Immature natural killer cell (primary cell): ENCODE measurements at regions not wholly inside any gene's neighbourhood (a gene's known extent, or its start where the extent isn't known, plus 50 kb on each side); places are given as distances from the start of the nearest gene placed in this dataset.

Experiments used
- DNase-seq, 3 donors: peaks; one replicate each; pipeline ENCODE4 v3.0.0; 2022; ENCODE audit warnings: mixed read lengths in 1 of 3
- H3K27ac Mint-ChIP-seq, 6 donors: one replicate each; pipeline ENCODE4 v1.8.0; 2020; ENCODE audit warnings: mixed read lengths in 6 of 6, mild to moderate bottlenecking in 5 of 6, inconsistent platforms in 4 of 6, moderate library complexity in 3 of 6
- H3K27me3 Mint-ChIP-seq, 3 donors: one replicate each; pipeline ENCODE4 v1.8.0; 2020 to 2021; ENCODE audit warnings: low read depth in 3 of 3, mild to moderate bottlenecking in 3 of 3, mixed read lengths in 3 of 3, moderate library complexity in 3 of 3, inconsistent platforms in 1 of 3
- H3K36me3 Mint-ChIP-seq, 3 donors: one replicate each; pipeline ENCODE4 v1.8.0; 2020; ENCODE audit warnings: mixed read lengths in 3 of 3, inconsistent platforms in 2 of 3, mild to moderate bottlenecking in 2 of 3
- H3K4me1 Mint-ChIP-seq, 2 donors: one replicate each; pipeline ENCODE4 v1.8.0; 2020; ENCODE audit warnings: inconsistent platforms in 2 of 2, mild to moderate bottlenecking in 2 of 2, mixed read lengths in 2 of 2, moderate library complexity in 1 of 2
- H3K4me3 Mint-ChIP-seq, 5 donors: one replicate each; pipeline ENCODE4 v1.8.0; 2020; ENCODE audit warnings: mild to moderate bottlenecking in 5 of 5, mixed read lengths in 5 of 5, inconsistent platforms in 3 of 5, moderate library complexity in 3 of 5
- H3K9me3 Mint-ChIP-seq, 6 donors: one replicate each; pipeline ENCODE4 v1.8.0; 2020; ENCODE audit warnings: mild to moderate bottlenecking in 6 of 6, mixed read lengths in 6 of 6, inconsistent platforms in 4 of 6, moderate library complexity in 3 of 6

DNA sequence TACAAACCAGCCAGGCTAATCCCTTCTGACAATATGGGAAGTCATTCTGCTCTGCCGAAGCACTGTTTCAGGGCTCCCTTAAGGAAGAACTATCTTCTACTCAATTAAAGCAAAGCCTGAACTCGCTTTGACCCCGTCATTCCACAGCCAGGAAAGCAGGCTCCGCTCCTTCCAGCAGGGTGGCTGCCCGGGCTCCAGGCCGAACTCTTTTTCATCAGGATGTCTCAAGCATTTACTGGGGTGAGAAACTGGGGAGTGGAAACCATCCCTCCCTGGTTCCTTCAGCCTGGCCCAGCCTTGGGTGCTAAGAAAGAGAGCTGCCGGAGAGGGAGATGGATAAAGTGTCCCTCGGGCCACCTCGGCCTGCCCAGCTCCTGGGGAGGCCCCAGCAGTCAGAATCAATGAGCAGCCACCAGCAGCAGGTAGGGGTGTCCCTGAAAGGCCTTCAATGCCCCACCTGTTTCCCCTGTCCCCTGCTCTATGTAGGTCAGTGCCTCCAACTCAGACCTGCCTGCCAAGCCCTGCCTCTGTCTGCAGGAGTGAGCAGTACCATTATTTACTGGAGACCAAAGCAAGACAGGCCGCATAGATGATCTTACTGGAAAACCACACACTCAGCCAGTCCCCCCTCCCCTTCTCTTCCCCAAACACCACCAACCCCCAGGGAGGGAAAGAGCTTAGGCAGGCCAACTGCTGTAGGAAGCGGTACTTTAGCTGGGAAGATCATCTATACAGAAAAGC, 225.6 kb upstream of the TLE3 start:
- H3K36me3 Mint-ChIP-seq = no peaks in the 10 kb centered on the region
- H3K4me1 Mint-ChIP-seq = no peaks in the 10 kb centered on the region
- H3K27me3 Mint-ChIP-seq = peaks cover 8 to 26% (median 11%) of the 10 kb centered on the region in 3 donors
- H3K4me3 Mint-ChIP-seq = no peak overlapping the region
- no peak overlapping the region for H3K27ac Mint-ChIP-seq
- no peak for DNase-seq
- peaks cover 0 to 2% (median 0%) of the 10 kb centered on the region in 6 donors for H3K9me3 Mint-ChIP-seq

DNA sequence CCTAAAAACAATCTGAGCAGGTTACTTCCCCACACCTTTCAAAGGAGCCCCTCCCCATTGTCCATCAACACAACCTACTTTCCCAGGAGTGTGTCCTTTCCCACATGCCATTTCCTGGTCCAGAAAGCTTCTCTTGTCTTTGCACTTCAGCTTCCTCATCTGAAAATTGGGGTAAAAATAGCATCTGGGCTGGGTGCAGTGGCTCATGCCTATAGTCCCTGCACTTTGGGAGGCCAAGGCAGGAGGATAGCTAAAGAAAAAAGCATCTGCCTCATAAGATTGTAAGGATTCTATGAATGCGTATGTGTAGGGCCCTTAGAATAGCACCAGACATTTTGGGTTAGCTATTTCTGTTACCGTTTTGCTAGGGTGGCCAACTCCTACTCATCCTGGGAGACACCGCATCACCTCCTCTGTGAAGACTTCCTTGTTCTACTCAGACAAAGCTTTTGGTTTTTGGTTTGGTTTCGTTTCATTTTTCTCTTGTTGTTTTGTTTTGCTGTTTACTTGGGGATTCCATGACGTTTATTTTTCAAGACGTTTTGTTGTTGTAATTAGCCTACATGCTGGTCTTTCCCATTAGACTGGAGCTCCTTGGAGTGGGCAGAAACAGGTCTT, 224.4 kb upstream of the TLE3 start:
- H3K27ac Mint-ChIP-seq = no peak overlapping the region
- DNase-seq = no peak
- H3K27me3 Mint-ChIP-seq = peaks cover 8 to 27% (median 15%) of the 10 kb centered on the region in 3 donors
- no peaks in the 10 kb centered on the region for H3K4me1 Mint-ChIP-seq
- no peaks in the 10 kb centered on the region for H3K36me3 Mint-ChIP-seq
- peaks cover 0 to 2% (median 0%) of the 10 kb centered on the region in 6 donors for H3K9me3 Mint-ChIP-seq
- no peak overlapping the region for H3K4me3 Mint-ChIP-seq

DNA sequence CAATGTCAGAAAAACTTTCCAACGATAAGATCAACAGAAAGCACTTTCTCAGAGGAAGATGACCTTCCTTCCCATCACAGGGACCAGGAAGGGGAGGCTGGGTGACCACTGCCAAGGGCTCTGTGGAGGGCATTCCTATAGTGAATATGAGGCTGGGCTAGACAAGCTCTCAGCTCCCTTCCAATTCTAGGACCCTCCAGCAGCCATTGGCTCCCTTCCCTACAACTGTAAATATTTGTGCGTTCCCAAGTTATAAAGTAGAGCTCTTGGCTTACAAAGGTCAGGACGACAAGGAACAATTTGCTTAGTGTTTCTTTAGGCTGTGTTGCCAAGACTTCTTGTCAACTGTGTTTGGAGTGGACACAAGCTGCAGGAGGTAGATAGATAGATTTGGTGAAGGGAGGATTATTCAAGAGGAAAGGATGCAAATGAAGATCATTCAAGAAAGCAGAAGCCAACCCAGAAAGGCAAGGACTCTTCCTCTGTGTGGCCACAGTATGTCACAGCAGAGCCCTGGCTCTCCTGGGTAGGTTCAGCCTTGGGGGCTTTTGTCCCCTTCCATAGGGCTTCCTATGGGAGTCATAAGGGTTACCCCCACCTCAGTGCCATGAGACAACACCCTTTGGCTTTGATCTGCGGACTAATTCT, 223.6 kb upstream of the TLE3 start:
- H3K27me3 Mint-ChIP-seq = peaks cover 12 to 24% (median 14%) of the 10 kb centered on the region in 3 donors
- H3K27ac Mint-ChIP-seq = no peak overlapping the region
- H3K9me3 Mint-ChIP-seq = peaks cover 0 to 2% (median 0%) of the 10 kb centered on the region in 6 donors
- H3K36me3 Mint-ChIP-seq = no peaks in the 10 kb centered on the region
- H3K4me1 Mint-ChIP-seq = no peaks in the 10 kb centered on the region
- no peak for DNase-seq
- no peak overlapping the region for H3K4me3 Mint-ChIP-seq

DNA sequence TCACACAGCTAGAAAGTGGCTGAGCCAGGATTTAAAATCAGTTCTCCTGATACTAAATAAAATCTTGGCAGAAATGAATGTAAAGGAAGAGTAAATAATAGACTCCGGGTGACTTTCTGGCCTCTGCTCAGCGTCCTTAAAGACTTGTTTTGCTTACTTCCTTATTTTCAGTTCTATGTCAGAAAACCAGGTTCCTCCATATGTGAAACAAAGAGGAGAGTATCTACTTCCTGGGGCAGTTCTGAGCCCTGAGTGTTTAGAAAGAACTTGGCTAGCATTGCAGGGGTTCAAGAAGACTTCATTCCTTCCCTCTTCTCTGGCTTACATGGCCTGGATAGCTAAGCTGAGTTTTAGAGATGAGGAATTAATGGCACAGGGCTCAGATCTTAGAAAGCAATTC, 222.8 kb upstream of the TLE3 start:
- Mint-ChIP-seq H3K9me3 (peaks cover 0 to 2% (median 0%) of the 10 kb centered on the region in 6 donors), H3K4me1 (no peaks in the 10 kb centered on the region), H3K27me3 (peaks cover 14 to 19% (median 18%) of the 10 kb centered on the region in 3 donors), H3K36me3 (no peaks in the 10 kb centered on the region), H3K4me3 (no peak overlapping the region), H3K27ac (no peak overlapping the region)
- DNase-seq = no peak

DNA sequence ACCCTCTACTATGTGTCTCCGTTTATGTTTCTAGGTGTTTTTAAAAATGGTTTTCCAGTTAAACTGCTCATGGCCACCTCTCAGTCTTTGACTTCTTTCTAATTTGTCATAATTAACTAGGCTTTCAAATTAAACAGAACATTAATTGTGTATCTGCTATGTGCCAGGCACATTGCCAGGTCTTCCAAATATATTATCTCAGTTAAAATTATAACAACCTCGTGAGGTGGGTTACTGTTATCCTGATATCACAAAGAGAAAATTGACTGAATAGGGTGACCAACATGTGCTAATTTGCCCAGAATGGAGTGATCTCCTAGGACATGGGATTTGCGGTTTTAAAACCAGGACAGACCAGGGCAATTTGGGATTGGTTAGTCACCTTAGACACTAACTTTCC, 222.4 kb upstream of the TLE3 start:
- Mint-ChIP-seq H3K9me3 (peaks cover 0 to 2% (median 0%) of the 10 kb centered on the region in 6 donors), H3K4me1 (no peaks in the 10 kb centered on the region), H3K27ac (no peak overlapping the region), H3K27me3 (peaks cover 14 to 19% (median 16%) of the 10 kb centered on the region in 3 donors), H3K4me3 (no peak overlapping the region), H3K36me3 (no peaks in the 10 kb centered on the region)
- DNase-seq = no peak

DNA sequence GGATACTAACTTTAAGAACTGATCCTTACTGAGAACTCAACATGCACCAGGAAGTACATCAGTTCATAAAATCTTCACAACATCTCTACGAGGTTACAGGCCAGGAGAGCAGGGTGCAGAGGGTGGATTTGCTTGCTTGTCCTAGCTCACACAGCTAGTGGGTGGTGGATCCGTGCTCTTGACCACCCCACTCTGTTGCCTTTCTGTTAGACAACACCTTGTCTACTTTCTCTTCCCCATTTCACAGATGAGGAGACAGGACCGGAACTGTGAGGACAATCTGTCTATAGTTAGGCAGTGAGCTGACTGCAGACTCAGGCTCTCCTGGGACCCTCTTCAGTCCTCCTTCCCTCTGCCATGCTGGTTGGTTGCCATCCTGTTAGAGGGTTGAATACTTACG, 221.7 kb upstream of the TLE3 start:
- no peak overlapping the region for H3K27ac Mint-ChIP-seq
- peaks cover 14 to 19% (median 14%) of the 10 kb centered on the region in 3 donors for H3K27me3 Mint-ChIP-seq
- no peaks in the 10 kb centered on the region for H3K4me1 Mint-ChIP-seq
- H3K36me3 Mint-ChIP-seq = no peaks in the 10 kb centered on the region
- DNase-seq = no peak
- H3K4me3 Mint-ChIP-seq = no peak overlapping the region
- peaks cover 0 to 2% (median 0%) of the 10 kb centered on the region in 6 donors for H3K9me3 Mint-ChIP-seq

DNA sequence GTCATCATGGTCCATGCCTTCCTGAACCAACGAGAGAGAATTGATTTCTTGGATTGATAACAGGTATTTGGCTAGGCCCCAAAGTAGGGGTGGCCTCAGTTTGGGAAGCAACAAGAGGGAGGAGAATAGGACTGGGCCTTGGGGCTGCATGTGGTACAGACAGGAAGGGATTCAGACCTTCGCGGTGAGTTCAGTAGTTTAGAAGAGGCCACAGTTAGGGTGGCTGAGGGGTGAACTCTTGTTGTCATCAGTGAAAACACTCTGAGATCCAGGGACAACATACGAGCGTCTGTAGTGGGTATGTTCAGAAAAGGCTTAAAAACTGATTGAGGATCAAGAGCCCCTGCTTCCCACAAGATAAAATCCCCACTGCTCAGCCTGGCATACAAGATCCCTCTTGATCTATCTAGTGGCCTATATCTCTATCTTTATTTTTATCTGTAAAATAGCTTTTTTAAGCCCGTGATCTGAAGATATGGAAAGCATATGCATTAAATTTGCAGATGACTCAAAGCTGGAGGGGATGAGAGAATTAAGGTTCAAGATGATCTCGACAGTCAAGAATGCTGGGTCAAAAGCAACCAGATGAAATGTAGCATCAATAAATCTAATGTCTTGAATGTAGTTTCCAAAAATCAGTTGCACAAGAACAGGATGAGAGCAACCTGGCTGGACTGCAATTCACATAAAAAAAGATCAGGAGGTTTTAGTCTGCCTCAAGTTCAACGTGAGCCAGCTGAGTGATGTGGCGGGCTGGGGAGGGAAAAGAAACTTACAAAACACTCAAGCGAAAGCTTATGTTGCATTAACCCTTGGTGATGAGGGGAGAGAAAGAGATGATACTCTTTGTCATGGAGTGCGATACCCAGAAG, 221.1 kb upstream of the TLE3 start:
- Mint-ChIP-seq H3K27ac (no peak overlapping the region), H3K27me3 (peaks cover 11 to 19% (median 14%) of the 10 kb centered on the region in 3 donors), H3K9me3 (peaks cover 0 to 2% (median 0%) of the 10 kb centered on the region in 6 donors), H3K4me3 (no peak overlapping the region), H3K4me1 (no peaks in the 10 kb centered on the region), H3K36me3 (no peaks in the 10 kb centered on the region)
- no peak for DNase-seq

DNA sequence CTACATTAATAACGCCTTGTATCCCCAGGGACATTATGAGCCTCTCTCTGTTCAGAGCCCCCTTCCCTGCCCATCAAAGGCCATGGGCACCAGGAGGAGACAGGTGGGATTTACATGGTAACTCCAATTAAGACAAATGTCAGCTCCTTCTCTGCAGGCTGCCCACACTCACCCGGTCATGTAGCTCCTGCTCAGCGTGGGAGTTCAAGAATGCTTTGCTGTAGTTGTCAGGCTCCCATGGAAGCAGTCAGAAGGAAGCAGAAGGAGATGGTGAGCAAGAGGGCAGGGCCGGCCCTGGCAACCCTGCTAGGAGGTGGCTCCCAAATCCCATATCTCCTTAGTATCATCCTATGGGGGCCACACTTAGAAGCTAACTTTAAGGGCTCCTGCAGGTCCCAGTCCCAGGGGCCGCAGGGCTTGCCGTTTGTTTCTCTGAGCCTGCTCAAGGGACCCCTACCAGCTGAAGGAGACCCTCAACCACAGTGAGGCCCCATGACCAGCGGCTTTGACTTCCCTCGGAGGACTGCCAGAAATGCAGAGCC, 218.4 kb upstream of the TLE3 start:
- Mint-ChIP-seq H3K36me3 (no peaks in the 10 kb centered on the region), H3K4me3 (no peak overlapping the region), H3K4me1 (no peaks in the 10 kb centered on the region), H3K9me3 (no peaks in the 10 kb centered on the region), H3K27me3 (peaks cover 8 to 19% (median 10%) of the 10 kb centered on the region in 3 donors), H3K27ac (no peak overlapping the region)
- DNase-seq = no peak

DNA sequence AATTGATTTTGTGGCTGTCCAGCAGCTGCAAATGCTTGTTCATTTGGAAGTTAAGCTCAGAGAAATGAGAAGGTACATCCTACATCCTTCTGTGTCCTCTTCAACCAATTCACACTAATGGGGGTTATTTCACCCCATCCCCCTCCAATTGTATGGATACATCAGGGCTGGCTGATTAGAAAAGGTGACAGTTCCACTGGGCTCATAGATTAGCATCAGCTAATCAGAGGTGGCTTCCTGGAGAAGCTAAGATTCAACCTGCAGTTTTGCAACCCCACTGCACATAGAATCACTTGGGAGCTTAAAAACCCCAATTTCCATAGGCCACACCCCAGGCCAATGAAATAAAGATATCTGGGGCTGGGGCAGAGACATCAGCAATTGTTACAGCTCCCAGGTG, 217.7 kb upstream of the TLE3 start:
- no peak for DNase-seq
- Mint-ChIP-seq H3K4me1 (no peaks in the 10 kb centered on the region), H3K27ac (no peak overlapping the region), H3K27me3 (peaks cover 6 to 19% (median 14%) of the 10 kb centered on the region in 3 donors), H3K36me3 (no peaks in the 10 kb centered on the region), H3K9me3 (no peaks in the 10 kb centered on the region), H3K4me3 (no peak overlapping the region)

DNA sequence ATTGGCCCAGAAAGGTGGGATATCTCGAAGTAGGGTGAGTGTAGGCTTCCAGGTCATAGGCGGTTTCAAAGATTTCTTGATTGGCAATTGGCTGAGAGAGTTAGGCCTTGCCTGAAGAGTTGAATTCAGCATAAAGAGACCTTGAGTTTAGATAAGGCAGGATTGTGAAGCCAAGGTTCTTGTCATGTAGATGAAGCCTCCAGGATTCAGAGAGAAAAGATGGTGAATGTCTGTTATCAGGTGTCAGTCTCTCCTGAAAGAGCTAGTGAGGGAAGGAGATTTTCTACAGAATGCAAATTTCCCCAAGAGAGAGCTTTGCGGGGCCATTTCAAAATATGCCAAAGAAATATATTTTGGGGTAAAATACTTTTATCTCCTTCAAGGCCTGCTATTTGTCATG, 217.0 kb upstream of the TLE3 start:
- no peak for DNase-seq
- Mint-ChIP-seq H3K9me3 (no peaks in the 10 kb centered on the region), H3K4me1 (peaks cover 3% of the 10 kb centered on the region in 2 donors), H3K4me3 (no peak overlapping the region), H3K36me3 (no peaks in the 10 kb centered on the region), H3K27ac (no peak overlapping the region), H3K27me3 (peaks cover 6 to 19% (median 17%) of the 10 kb centered on the region in 3 donors)

DNA sequence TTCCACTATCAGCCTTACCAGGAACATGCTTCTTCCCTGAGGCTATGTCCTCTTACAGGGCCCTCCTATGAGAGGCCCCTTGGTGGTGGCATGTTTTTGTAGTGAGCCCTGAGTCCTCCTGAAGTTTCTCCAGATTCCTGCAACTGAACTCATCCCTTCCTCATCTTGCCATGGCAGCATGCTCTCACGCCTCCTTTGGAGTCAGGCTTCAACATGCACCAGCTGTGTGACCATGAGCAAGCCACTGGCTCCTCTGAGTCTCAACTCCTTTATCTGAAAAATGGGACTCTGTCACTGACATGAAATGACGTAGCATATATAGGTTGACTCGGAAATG, 216.3 kb upstream of the TLE3 start:
- H3K36me3 Mint-ChIP-seq = no peaks in the 10 kb centered on the region
- H3K27me3 Mint-ChIP-seq = peaks cover 6 to 21% (median 16%) of the 10 kb centered on the region in 3 donors
- no peak overlapping the region for H3K4me3 Mint-ChIP-seq
- H3K4me1 Mint-ChIP-seq = peaks cover 3 to 10% of the 10 kb centered on the region in 2 donors
- no peaks in the 10 kb centered on the region for H3K9me3 Mint-ChIP-seq
- no peak for DNase-seq
- H3K27ac Mint-ChIP-seq = no peak overlapping the region

DNA sequence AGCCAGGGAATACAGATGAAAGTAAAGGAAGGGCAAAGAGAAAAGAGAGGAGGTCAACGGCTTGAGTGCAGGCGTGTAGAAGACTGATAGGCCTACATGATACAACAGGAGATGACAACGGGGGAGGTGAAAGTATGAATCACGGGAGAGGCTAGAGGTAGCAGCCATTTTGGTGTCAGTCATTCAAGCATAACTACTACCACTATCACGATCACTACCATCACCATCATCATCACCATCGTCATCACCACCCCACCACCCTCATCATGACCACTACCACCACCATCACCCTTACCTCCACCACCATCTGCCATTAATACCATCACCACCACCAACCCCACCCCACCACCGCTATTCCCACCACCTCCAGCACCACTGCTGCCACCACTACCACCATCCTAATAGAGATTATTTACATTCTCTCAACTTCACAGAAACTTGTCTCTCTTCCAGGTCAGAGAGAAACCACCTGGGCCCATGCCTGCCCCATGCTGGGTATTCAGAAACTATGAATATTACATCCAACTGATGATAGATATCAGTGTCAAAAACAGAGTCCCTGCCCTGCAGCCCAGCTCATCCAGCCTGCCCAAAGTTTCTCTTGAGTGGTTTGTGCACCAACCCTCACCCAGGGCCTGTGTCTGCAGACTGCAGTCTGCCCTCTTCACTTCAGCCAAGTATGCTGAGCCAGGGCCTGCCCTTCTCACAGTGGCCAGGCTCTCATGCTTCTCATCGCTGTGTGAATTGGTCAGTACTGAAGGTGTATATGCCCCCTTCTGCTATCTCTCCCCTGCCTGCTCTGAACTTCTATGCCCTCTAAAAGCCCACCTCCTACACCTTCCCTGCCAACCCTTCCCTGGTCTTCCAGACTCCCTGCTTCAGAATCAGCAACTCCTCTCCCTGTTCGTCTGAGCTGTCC, 215.6 kb upstream of the TLE3 start:
- Mint-ChIP-seq H3K4me3 (no peak overlapping the region), H3K27me3 (peaks cover 10 to 24% (median 14%) of the 10 kb centered on the region in 3 donors)

DNA sequence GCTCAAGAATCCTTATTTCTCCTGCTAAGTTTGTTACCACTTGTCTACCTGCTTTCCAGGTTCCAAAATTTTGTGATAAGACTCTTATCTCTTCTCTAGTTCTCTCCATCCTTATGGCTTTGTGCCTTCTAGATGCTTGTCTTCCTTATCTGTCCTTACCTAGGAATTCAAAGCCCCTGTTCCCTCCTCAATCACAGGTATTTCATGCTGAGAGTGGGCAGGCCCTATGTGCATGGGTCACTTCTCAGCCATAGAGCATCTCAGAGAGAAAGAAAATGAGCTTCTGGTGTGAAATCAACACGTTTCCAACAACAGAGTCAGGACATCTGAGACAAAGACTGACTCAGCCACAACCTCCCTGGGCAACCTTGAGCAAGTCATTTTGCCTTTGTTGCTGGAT, 214.1 kb upstream of the TLE3 start:
- DNase-seq = no peak
- Mint-ChIP-seq H3K36me3 (no peaks in the 10 kb centered on the region), H3K9me3 (no peaks in the 10 kb centered on the region), H3K4me3 (no peak overlapping the region), H3K4me1 (peaks cover 13 to 29% of the 10 kb centered on the region in 2 donors), H3K27ac (no peak overlapping the region), H3K27me3 (peaks cover 8 to 28% (median 13%) of the 10 kb centered on the region in 3 donors)

More for the DNA sequence above, 215.6 kb upstream of the TLE3 start:
- no peak overlapping the region for H3K27ac Mint-ChIP-seq
- H3K4me1 Mint-ChIP-seq = peaks cover 8 to 16% of the 10 kb centered on the region in 2 donors
- H3K36me3 Mint-ChIP-seq = no peaks in the 10 kb centered on the region
- H3K9me3 Mint-ChIP-seq = no peaks in the 10 kb centered on the region
- no peak for DNase-seq
